K562 (cell line): ENCODE measurements at regions not wholly inside any gene's neighbourhood (a gene's known extent, or its start where the extent isn't known, plus 50 kb on each side); places are given as distances from the start of the nearest gene placed in this dataset.

Experiments used
- ATAC-seq: fragments of 200-7000 bp; cut with Tn5 transposase; 3 replicates; pipeline ENCODE4 v1.9.1; 2020; ENCODE audit warnings: moderate library complexity
- BruUV-seq: library from RNA; stranded (reverse); fragments of 400-500 nt; replicated peaks from 2 replicates; lab custom pipeline; 2021; lab: Mats Ljungman, UMichigan
- CTCF ChIA-PET: fragments of 300-600 bp; formaldehyde crosslinking; extraction: SDS; loops from one replicate; lab custom pipeline; 2021; ENCODE audit warnings: low intra/inter-chr PET ratio; lab: Yijun Ruan, JAX
- POLR2A ChIA-PET: fragments of 300-600, 350-650 bp; sonication (Branson Sonifier 250); formaldehyde crosslinking; extraction: SDS; loops from one replicate; lab custom pipeline; 2021; ENCODE audit warnings: antibody characterized with exemption, inconsistent platforms; lab: Yijun Ruan, JAX
- DNase-seq, 4 experiments: peaks; one replicate each; pipeline versions ENCODE4 v3.0.0 to v3.0.0-alpha.2; 2011 to 2018; ENCODE audit warnings: low spot score in 3 of 4, mixed read lengths in 3 of 4; ENCODE audit errors: extremely low read depth in 1 of 4
- FAIRE-seq: peaks from 2 replicates; lab custom pipeline; 2011; peaks lifted over from hg19 to GRCh38; lab: Jason Lieb, UNC
- H2AFZ ChIP-seq: 2 replicates; pipeline ENCODE4 v1.6.0; 2011; ENCODE audit warnings: low read depth, low read length, control low read depth, inconsistent platforms
- H3K27ac ChIP-seq: fragments of 200-600 bp; 3 replicates; pipeline ENCODE4 v1.8.0; 2011; ENCODE audit warnings: low read depth, mild to moderate bottlenecking, control low read depth, inconsistent platforms, low read length, moderate library complexity, mixed read lengths; ENCODE audit errors: extremely low read depth
- H3K27me3 ChIP-seq, 2 experiments: fragments of 300-600 bp in 1 of 2; 2 replicates in 1 of 2; 3 replicates in 1 of 2; pipeline versions ENCODE4 v1.6.0 to v1.8.0; 2011; ENCODE audit warnings: inconsistent platforms in 2 of 2, low read length in 2 of 2, mild to moderate bottlenecking in 1 of 2, mixed read lengths in 1 of 2, moderate library complexity in 1 of 2; ENCODE audit not compliant: control insufficient read depth in 2 of 2, insufficient read depth in 2 of 2
- H3K36me3 ChIP-seq: fragments of 300-600 bp; 3 replicates; pipeline ENCODE4 v1.8.0; 2011; ENCODE audit warnings: mild to moderate bottlenecking, low read length, inconsistent platforms; ENCODE audit not compliant: control insufficient read depth, insufficient read depth
- H3K4me1 ChIP-seq, 2 experiments: fragments of 200-600 bp in 1 of 2; replicated peaks in 1 of 2; 2 replicates in 1 of 2; 3 replicates in 1 of 2; pipeline versions ENCODE4 v1.5.1 to v1.8.0; 2011; ENCODE audit warnings: inconsistent platforms in 2 of 2, low read length in 2 of 2, mild to moderate bottlenecking in 1 of 2, mixed read lengths in 1 of 2, moderate library complexity in 1 of 2; ENCODE audit not compliant: control insufficient read depth in 2 of 2, insufficient read depth in 2 of 2
- H3K4me2 ChIP-seq: 2 replicates; pipeline ENCODE4 v1.6.1; 2011; ENCODE audit warnings: low read length, control low read depth, inconsistent platforms, mixed read lengths; ENCODE audit not compliant: insufficient read depth
- H3K4me3 ChIP-seq: fragments of 200-600 bp; sonication (generic), shearing (Covaris generic); 2 replicates; pipeline ENCODE4 v1.5.1; 2016; ENCODE audit warnings: control low read depth, inconsistent platforms
- H3K79me2 ChIP-seq: fragments of 200-600 bp; 3 replicates; pipeline ENCODE4 v1.8.0; 2011; ENCODE audit warnings: low read length, inconsistent platforms; ENCODE audit not compliant: control insufficient read depth, insufficient read depth
- H3K9ac ChIP-seq, 2 experiments: 2 replicates each; pipeline versions ENCODE4 v1.6.0 to v1.6.1; 2011; ENCODE audit warnings: low read depth in 2 of 2, low read length in 2 of 2, control low read depth in 1 of 2, inconsistent platforms in 1 of 2, mild to moderate bottlenecking in 1 of 2, mixed read lengths in 1 of 2; ENCODE audit not compliant: insufficient read depth in 1 of 2
- H3K9me1 ChIP-seq: one replicate; pipeline ENCODE4 v1.6.0; 2011; ENCODE audit warnings: inconsistent platforms, mild to moderate bottlenecking, low read length, moderate library complexity; ENCODE audit not compliant: control insufficient read depth, insufficient read depth
- H3K9me3 ChIP-seq: replicated peaks from 2 replicates; pipeline ENCODE4 v1.5.1; 2011; ENCODE audit warnings: low read depth, low read length, inconsistent platforms; ENCODE audit not compliant: control insufficient read depth, insufficient read depth
- H4K20me1 ChIP-seq: replicated peaks from 2 replicates; pipeline ENCODE4 v1.6.1; 2011; ENCODE audit warnings: low read length, inconsistent platforms, mixed read lengths; ENCODE audit not compliant: control insufficient read depth, insufficient read depth
- C11orf30 ChIP-seq: fragments of 450-650 bp; IDR thresholded peaks from 2 replicates; pipeline ENCODE4 v1.6.1; 2016; ENCODE audit warnings: low read depth, mild to moderate bottlenecking
- HCFC1 ChIP-seq: IDR thresholded peaks from 2 replicates; pipeline ENCODE4 v1.6.1; 2012; ENCODE audit warnings: low read depth, low read length, improper control_type of control experiment
- MAFF ChIP-seq: IDR thresholded peaks from 2 replicates; pipeline ENCODE4 v1.6.1; 2012; ENCODE audit warnings: low read length, improper control_type of control experiment
- MAFG ChIP-seq: fragments of 450-650 bp; conservative IDR thresholded peaks from 2 replicates; pipeline ENCODE4 v1.6.1; 2016; ENCODE audit warnings: missing genetic modification characterization, missing compliant biosample characterization
- MAFK ChIP-seq: IDR thresholded peaks from 2 replicates; pipeline ENCODE4 v1.6.1; 2011; ENCODE audit warnings: low read length, improper control_type of control experiment
- MBD2 ChIP-seq: sonication (generic); IDR thresholded peaks from 2 replicates; pipeline ENCODE4 v1.6.1; 2016; ENCODE audit warnings: low read depth, borderline replicate concordance
- MCM2 ChIP-seq: fragments of 450-650 bp; IDR thresholded peaks from 2 replicates; pipeline ENCODE4 v1.6.1; 2017; ENCODE audit warnings: low read depth, mild to moderate bottlenecking
- NR2C2 ChIP-seq, 2 experiments: fragments of 200-800 bp in 1 of 2; sonication (Bioruptor generic) in 1 of 2; sonication (generic) in 1 of 2; formaldehyde crosslinking in 1 of 2; IDR thresholded peaks; 2 replicates each; pipeline versions ENCODE4 v1.6.1 to v1.8.0; 2016 to 2022; ENCODE audit warnings: mild to moderate bottlenecking in 1 of 2, missing compliant biosample characterization in 1 of 2, missing genetic modification characterization in 1 of 2, missing genetic modification reagents in 1 of 2
- PHB ChIP-seq: fragments of 250-450 bp; sonication (Bioruptor Pico); IDR thresholded peaks from 2 replicates; pipeline ENCODE4 v1.5.0; 2021
- SLC30A9 ChIP-seq: fragments of 250-450 bp; sonication (Bioruptor Pico); IDR thresholded peaks from 2 replicates; pipeline ENCODE4 v1.8.0; 2022; ENCODE audit warnings: mild to moderate bottlenecking, moderate library complexity
- ZBTB2 ChIP-seq: fragments of 450-650 bp; IDR thresholded peaks from 2 replicates; pipeline ENCODE4 v1.6.1; 2016; ENCODE audit warnings: antibody characterized with exemption
- ZNF316 ChIP-seq: fragments of 450-650 bp; IDR thresholded peaks from 2 replicates; pipeline ENCODE4 v1.6.1; 2016
- ZNF407 ChIP-seq: fragments of 450-650 bp; IDR thresholded peaks from 2 replicates; pipeline ENCODE4 v1.6.1; 2016; ENCODE audit warnings: low read depth
- WGBS: fragments of 100-300 bp; shearing (Covaris generic); methylation state at CpG from one replicate; pipeline ENCODE4 v1.1.6; 2016; ENCODE audit warnings: low coverage, mixed read lengths; ENCODE audit not compliant: insufficient coverage; ENCODE audit errors: missing lambda C conversion rate; 5-methylcytosine and 5-hydroxymethylcytosine counted together
- in situ Hi-C: fragments of 300-500 bp; cut with MboI; formaldehyde crosslinking; loops from 4 replicates; pipeline ENCODE4 v1.15.0; 2018; ENCODE audit warnings: inconsistent platforms, mixed read lengths
- intact Hi-C: fragments of 100-400 bp; cut with micrococcal nuclease; formaldehyde crosslinking; loops from 2 replicates; pipeline ENCODE4 v1.14.2; 2022

GRCh38 chr18:72673242-72673641 lies 129.1 kb upstream of the CBLN2 start:
- Histone ChIP-seq H3K27me3 (no peaks in the 10 kb centered on the region), H3K9me3 (no peaks in the 10 kb centered on the region), H3K4me1 (no peaks in the 10 kb centered on the region), H3K9ac (no peak overlapping the region), H3K4me3 (no peak overlapping the region), H3K9me1 (no peaks in the 10 kb centered on the region), H4K20me1 (no peaks in the 10 kb centered on the region), H2AFZ (no peak overlapping the region), H3K36me3 (no peaks in the 10 kb centered on the region), H3K79me2 (no peaks in the 10 kb centered on the region), H3K27ac (no peak overlapping the region), H3K4me2 (no peak overlapping the region)
- DNase-seq, result no peak
- TF ChIP-seq NR2C2 (CRISPR knock-in tag; IDR thresholded peaks at IDR 0.05) (no peak), NR2C2 (tag; IDR thresholded peaks at IDR 0.05) (no peak), PHB (CRISPR knock-in tag) (no peak), MAFK (peak; percentile 49), HCFC1 (no peak), MAFF (peak; percentile 60), SLC30A9 (no peak), C11orf30 (peak; percentile 25; the same call in 1 of the 2 replicates), MBD2 (no peak), MAFG (tag) (peak; percentile 33; the same call in 1 of the 2 replicates), ZBTB2 (no peak), ZNF316 (peak; percentile 52; the same call in 1 of the 2 replicates), MCM2 (no peak), ZNF407 (no peak)
- WGBS, result 0% methylated on average over 5 of the region's 5 CpGs
- ChIA-PET POLR2A (no interaction called here), CTCF (no interaction called here)
- in situ Hi-C loops (no loop called here), intact Hi-C loops (no loop called here)
- FAIRE-seq, result no peak
- BruUV-seq, result no TSS peak
- ATAC-seq, result no peak
